Keratinocyte (primary cell): ENCODE measurements at regions not wholly inside any gene's neighbourhood (a gene's known extent, or its start where the extent isn't known, plus 50 kb on each side); places are given as distances from the start of the nearest gene placed in this dataset.

Experiments
- CTCF ChIP-seq, 3 experiments: IDR thresholded peaks in 1 of 3; conservative IDR thresholded peaks in 1 of 3; optimal IDR thresholded peaks in 1 of 3; 2 replicates in 2 of 3; 3 replicates in 1 of 3; pipeline versions ENCODE3 to v1.5.1; 2011; ENCODE audit warnings: low read length in 3 of 3, mild to moderate bottlenecking in 3 of 3, moderate library complexity in 2 of 3, control low read depth in 1 of 3, inconsistent platforms in 1 of 3; ENCODE audit not compliant: insufficient read depth in 2 of 3; ENCODE audit errors: extremely low read depth in 1 of 3
- EZH2 ChIP-seq: IDR thresholded peaks from one replicate; pipeline ENCODE4 v1.6.1; 2012; ENCODE audit warnings: inconsistent platforms, mild to moderate bottlenecking, low read length, moderate library complexity

- TF ChIP-seq CTCF (optimal IDR thresholded peaks at IDR 0.05 in 1 of 3, IDR thresholded peaks at IDR 0.05 in 1 of 3, conservative IDR thresholded peaks at IDR 0.05 in 1 of 3; ENCODE audit: extremely low read depth in 1 of 3, insufficient read depth in 2 of 3, low read length in 3 of 3) (no peak), EZH2 (no peak)
These were observed 305.4 kb upstream of the CWC22 start for GRCh38 chr2:180312542-180312941.
